Trophoblast cell (in vitro differentiated cells and primary cell): ENCODE measurements at regions not wholly inside any gene's neighbourhood (a gene's known extent, or its start where the extent isn't known, plus 50 kb on each side); places are given as distances from the start of the nearest gene placed in this dataset.

ENCODE experiments used
- DNase-seq, 2 donors: peaks; one replicate each; pipeline ENCODE4 v3.0.0-alpha.2; 2016
- H2AFZ ChIP-seq: 2 replicates; pipeline ENCODE4 v1.6.1; 2013; ENCODE audit warnings: low read length, moderate library complexity, mild to moderate bottlenecking; ENCODE audit not compliant: insufficient read depth, poor library complexity
- H2AK5ac ChIP-seq: 2 replicates; pipeline ENCODE4 v1.6.1; 2013; ENCODE audit warnings: mild to moderate bottlenecking, low read length
- H2BK120ac ChIP-seq: 2 replicates; pipeline ENCODE4 v1.6.1; 2013; ENCODE audit warnings: low read length, mild to moderate bottlenecking, moderate library complexity; ENCODE audit not compliant: insufficient read depth, poor library complexity
- H2BK12ac ChIP-seq: 2 replicates; pipeline ENCODE4 v1.6.1; 2013; ENCODE audit warnings: mild to moderate bottlenecking, low read length, moderate library complexity
- H2BK5ac ChIP-seq: 2 replicates; pipeline ENCODE4 v1.6.1; 2013; ENCODE audit warnings: low read length, low read depth, moderate library complexity, mild to moderate bottlenecking; ENCODE audit not compliant: poor library complexity
- H3K14ac ChIP-seq: 2 replicates; pipeline ENCODE4 v1.6.1; 2013; ENCODE audit warnings: mild to moderate bottlenecking, low read length
- H3K18ac ChIP-seq: 2 replicates; pipeline ENCODE4 v1.6.1; 2013; ENCODE audit warnings: mild to moderate bottlenecking, low read length
- H3K23ac ChIP-seq: 2 replicates; pipeline ENCODE4 v1.6.1; 2013; ENCODE audit warnings: low read length
- H3K27ac ChIP-seq: 2 replicates; pipeline ENCODE4 v1.5.1; 2013; ENCODE audit warnings: low read depth, mild to moderate bottlenecking, inconsistent platforms, low read length, moderate library complexity
- H3K27me3 ChIP-seq: 2 replicates; pipeline ENCODE4 v1.6.1; 2013; ENCODE audit warnings: inconsistent platforms, mild to moderate bottlenecking, low read length, moderate library complexity; ENCODE audit not compliant: insufficient read depth
- H3K36me3 ChIP-seq, 2 experiments: 1 replicate in 1 of 2; 2 replicates in 1 of 2; pipeline ENCODE4 v1.6.1; 2013; ENCODE audit warnings: low read length in 2 of 2, mild to moderate bottlenecking in 2 of 2, moderate library complexity in 1 of 2; ENCODE audit not compliant: insufficient read depth in 2 of 2, control insufficient read depth in 1 of 2
- H3K4ac ChIP-seq: 2 replicates; pipeline ENCODE4 v1.6.1; 2013; ENCODE audit warnings: low read depth, mild to moderate bottlenecking, low read length, moderate library complexity
- H3K4me1 ChIP-seq, 2 experiments: 1 replicate in 1 of 2; 2 replicates in 1 of 2; pipeline ENCODE4 v1.6.1; 2013; ENCODE audit warnings: low read length in 2 of 2, mild to moderate bottlenecking in 2 of 2, moderate library complexity in 1 of 2; ENCODE audit not compliant: insufficient read depth in 2 of 2, control insufficient read depth in 1 of 2
- H3K4me2 ChIP-seq: 2 replicates; pipeline ENCODE4 v1.6.1; 2013; ENCODE audit warnings: inconsistent platforms, mild to moderate bottlenecking, low read length, moderate library complexity
- H3K4me3 ChIP-seq: 2 replicates; pipeline ENCODE4 v1.5.1; 2013; ENCODE audit warnings: mild to moderate bottlenecking, low read depth, low read length, inconsistent platforms
- H3K79me1 ChIP-seq: one replicate; pipeline ENCODE4 v1.6.1; 2013; ENCODE audit warnings: low read length
- H3K79me2 ChIP-seq: 2 replicates; pipeline ENCODE4 v1.6.1; 2013; ENCODE audit warnings: low read length, mild to moderate bottlenecking; ENCODE audit not compliant: control insufficient read depth, insufficient read depth, poor library complexity
- H3K9ac ChIP-seq: 2 replicates; pipeline ENCODE4 v1.6.1; 2013; ENCODE audit warnings: mild to moderate bottlenecking, low read length
- H3K9me3 ChIP-seq: 2 replicates; pipeline ENCODE4 v1.6.1; 2013; ENCODE audit warnings: low read depth, mild to moderate bottlenecking, control low read depth, inconsistent platforms, low read length; ENCODE audit not compliant: insufficient read depth
- H4K12ac ChIP-seq: 2 replicates; pipeline ENCODE4 v1.6.1; 2013; ENCODE audit warnings: low read depth, mild to moderate bottlenecking, low read length, moderate library complexity
- H4K8ac ChIP-seq: 2 replicates; pipeline ENCODE4 v1.6.1; 2013; ENCODE audit warnings: low read depth, mild to moderate bottlenecking, low read length, moderate library complexity
- H4K91ac ChIP-seq: one replicate; pipeline ENCODE4 v1.6.1; 2013; ENCODE audit warnings: low read depth, mild to moderate bottlenecking, low read length, moderate library complexity
- WGBS: extraction: QIAGEN DNeasy Blood & Tissue Kit; methylation state at CpG from one replicate; pipeline ENCODE4 v1.1.7; 2013; ENCODE audit warnings: missing lambda C conversion rate; ENCODE audit not compliant: insufficient read length, insufficient coverage; ENCODE audit errors: extremely low coverage; 5-methylcytosine and 5-hydroxymethylcytosine counted together

DNA sequence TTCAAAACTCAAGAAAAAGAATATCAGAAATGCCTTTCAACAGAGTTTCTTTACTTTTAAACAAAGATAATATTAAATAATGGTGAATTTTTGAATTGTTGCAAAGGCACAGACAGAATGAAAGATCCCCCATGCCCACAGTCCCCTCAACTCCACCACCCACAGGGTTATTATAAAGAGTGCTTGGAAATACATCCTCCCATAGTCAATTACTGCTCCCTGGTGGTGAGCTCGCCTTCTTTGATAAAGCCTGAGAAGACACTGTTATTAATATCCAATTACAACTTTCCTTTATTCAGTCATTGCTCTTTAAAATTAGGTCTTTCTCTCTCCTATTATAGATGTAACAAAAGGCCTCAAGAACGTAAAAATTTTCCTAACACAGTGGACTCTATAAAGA, 490.2 kb upstream of the RORB start:
- no peak overlapping the region for H2AFZ ChIP-seq
- no peaks in the 10 kb centered on the region for H3K27me3 ChIP-seq
- no peak overlapping the region for H2BK12ac ChIP-seq
- no peak overlapping the region for H3K18ac ChIP-seq
- no peak overlapping the region for H2AK5ac ChIP-seq
- H3K14ac ChIP-seq, result no peak overlapping the region
- no peak overlapping the region for H3K4me2 ChIP-seq
- no peaks in the 10 kb centered on the region for H3K79me2 ChIP-seq
- no peaks in the 10 kb centered on the region for H3K36me3 ChIP-seq
- H4K12ac ChIP-seq, result no peak overlapping the region
- H3K4ac ChIP-seq, result no peak overlapping the region
- no peak for DNase-seq
- no peak overlapping the region for H3K4me3 ChIP-seq
- H2BK5ac ChIP-seq, result no peak overlapping the region
- no peaks in the 10 kb centered on the region for H3K79me1 ChIP-seq
- H3K4me1 ChIP-seq, result no peaks in the 10 kb centered on the region
- H4K8ac ChIP-seq, result no peak overlapping the region
- no peak overlapping the region for H4K91ac ChIP-seq
- no peak overlapping the region for H3K9ac ChIP-seq
- no peak overlapping the region for H3K27ac ChIP-seq
- WGBS, result no CpG with 5 or more reads among the region's 2 CpGs
- no peak overlapping the region for H3K23ac ChIP-seq
- no peaks in the 10 kb centered on the region for H3K9me3 ChIP-seq
- no peak overlapping the region for H2BK120ac ChIP-seq

DNA sequence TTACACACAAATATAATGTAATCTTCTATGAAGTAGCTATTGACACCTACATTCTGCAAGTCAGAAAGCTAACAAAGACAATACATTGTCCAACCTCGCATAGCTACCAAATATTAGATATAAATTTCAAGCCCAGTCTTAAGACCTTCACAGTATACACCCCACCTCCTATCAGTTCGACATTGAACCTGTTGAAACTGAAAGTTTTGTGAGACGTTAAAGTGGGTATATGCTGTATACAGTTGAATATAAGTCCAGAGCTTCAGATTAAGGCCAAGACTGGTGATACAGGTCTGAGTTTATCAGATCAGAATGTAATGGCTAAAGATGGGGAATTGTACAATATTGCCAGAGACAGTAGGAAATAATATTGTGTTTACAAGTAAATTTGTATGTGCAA, 489.3 kb upstream of the RORB start:
- Histone ChIP-seq H3K4me2 (no peak overlapping the region), H3K14ac (no peak overlapping the region), H2BK5ac (no peak overlapping the region), H3K9ac (no peak overlapping the region), H3K27ac (no peak overlapping the region), H4K91ac (no peak overlapping the region), H2BK12ac (no peak overlapping the region), H3K79me2 (no peaks in the 10 kb centered on the region), H3K27me3 (no peaks in the 10 kb centered on the region), H3K36me3 (no peaks in the 10 kb centered on the region), H2AK5ac (no peak overlapping the region), H3K4ac (no peak overlapping the region), H2AFZ (no peak overlapping the region), H3K23ac (no peak overlapping the region), H3K79me1 (no peaks in the 10 kb centered on the region), H3K18ac (no peak overlapping the region), H4K8ac (no peak overlapping the region), H3K9me3 (no peaks in the 10 kb centered on the region), H2BK120ac (no peak overlapping the region), H3K4me1 (no peaks in the 10 kb centered on the region), H4K12ac (no peak overlapping the region), H3K4me3 (no peak overlapping the region)
- DNase-seq, result no peak
- WGBS, result no CpG with 5 or more reads among the region's 3 CpGs

DNA sequence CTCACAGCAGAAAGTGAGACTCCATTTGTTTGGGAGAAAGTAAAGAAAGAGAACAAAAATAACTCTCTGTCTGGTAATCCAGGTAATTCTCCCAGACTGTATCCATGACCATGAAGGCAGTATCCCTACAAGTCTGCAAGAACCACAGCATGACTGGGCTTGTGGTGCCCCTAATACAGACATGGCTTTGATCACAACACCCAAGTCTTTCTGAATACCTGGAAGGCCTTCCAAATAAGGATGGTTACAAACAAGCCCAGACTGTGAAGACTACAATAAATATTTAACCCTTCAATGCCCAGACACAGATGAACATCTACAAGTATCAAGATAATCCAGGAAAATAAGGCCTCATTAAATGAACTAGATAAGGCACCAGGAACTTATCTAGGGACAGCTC, 481.1 kb upstream of the RORB start:
- Histone ChIP-seq H3K4me2 (no peak overlapping the region), H4K8ac (no peak overlapping the region), H3K4me3 (no peak overlapping the region), H3K4me1 (no peaks in the 10 kb centered on the region), H3K9ac (no peak overlapping the region), H3K18ac (no peak overlapping the region), H3K79me1 (no peaks in the 10 kb centered on the region), H3K27ac (no peak overlapping the region), H4K12ac (no peak overlapping the region), H3K79me2 (no peaks in the 10 kb centered on the region), H2BK120ac (no peak overlapping the region), H2BK12ac (no peak overlapping the region), H3K23ac (no peak overlapping the region), H2BK5ac (no peak overlapping the region), H4K91ac (no peak overlapping the region), H2AFZ (no peak overlapping the region), H3K4ac (no peak overlapping the region), H3K36me3 (no peaks in the 10 kb centered on the region), H2AK5ac (no peak overlapping the region), H3K14ac (no peak overlapping the region), H3K27me3 (no peaks in the 10 kb centered on the region), H3K9me3 (no peaks in the 10 kb centered on the region)
- DNase-seq, result no peak

GRCh38 chr9:74025402-74025925, 471.7 kb upstream of the RORB start:
- Histone ChIP-seq H3K27ac (no peak overlapping the region), H3K23ac (no peak overlapping the region), H3K4me2 (no peak overlapping the region), H3K4me1 (no peaks in the 10 kb centered on the region), H3K9me3 (no peaks in the 10 kb centered on the region), H3K4me3 (no peak overlapping the region), H3K79me2 (no peaks in the 10 kb centered on the region), H2AFZ (no peak overlapping the region), H4K8ac (no peak overlapping the region), H3K27me3 (no peaks in the 10 kb centered on the region), H3K79me1 (no peaks in the 10 kb centered on the region), H3K18ac (no peak overlapping the region), H2AK5ac (no peak overlapping the region), H3K36me3 (no peaks in the 10 kb centered on the region), H3K9ac (no peak overlapping the region), H4K91ac (no peak overlapping the region), H2BK5ac (no peak overlapping the region), H4K12ac (no peak overlapping the region), H2BK12ac (no peak overlapping the region), H3K14ac (no peak overlapping the region), H2BK120ac (no peak overlapping the region), H3K4ac (no peak overlapping the region)
- no CpG with 5 or more reads among the region's 4 CpGs for WGBS
- peak; percentile 2 to 13 for DNase-seq
